Neural cell (in vitro differentiated cells): ENCODE measurements at regions not wholly inside any gene's neighbourhood (a gene's known extent, or its start where the extent isn't known, plus 50 kb on each side); places are given as distances from the start of the nearest gene placed in this dataset.

Source experiments
- EP300 ChIP-seq: fragments of 450-650 bp; conservative IDR thresholded peaks from 2 replicates; pipeline ENCODE4 v1.6.1; 2014; ENCODE audit warnings: antibody characterized with exemption, mild to moderate bottlenecking, moderate library complexity; ENCODE audit not compliant: poor library complexity, severe bottlenecking
- EZH2 ChIP-seq: fragments of 200-600, 300-800 bp; shearing (Covaris generic), sonication (generic); IDR thresholded peaks from 2 replicates; pipeline ENCODE4 v1.6.1; 2014; ENCODE audit warnings: antibody characterized with exemption, low read length, borderline replicate concordance, mild to moderate bottlenecking; ENCODE audit not compliant: insufficient read depth, poor library complexity, severe bottlenecking
- MXI1 ChIP-seq: fragments of 450-650 bp; conservative IDR thresholded peaks from 2 replicates; pipeline ENCODE4 v1.6.1; 2014; ENCODE audit warnings: antibody characterized with exemption, mild to moderate bottlenecking; ENCODE audit not compliant: poor library complexity, severe bottlenecking
- POLR2AphosphoS5 ChIP-seq: IDR thresholded peaks from 2 replicates; pipeline ENCODE4 v1.6.1; 2012
- RAD21 ChIP-seq: fragments of 450-650 bp; conservative IDR thresholded peaks from 2 replicates; pipeline ENCODE4 v1.6.1; 2014; ENCODE audit warnings: antibody characterized with exemption, mild to moderate bottlenecking, moderate library complexity
- SMC3 ChIP-seq: fragments of 450-650 bp; conservative IDR thresholded peaks from 2 replicates; pipeline ENCODE4 v1.6.1; 2014; ENCODE audit warnings: antibody characterized with exemption, mild to moderate bottlenecking, moderate library complexity; ENCODE audit not compliant: poor library complexity
- TAF1 ChIP-seq: IDR thresholded peaks from 2 replicates; pipeline ENCODE4 v1.6.1; 2012; ENCODE audit warnings: low read depth
- TF ChIP-seq, protein P1 (sequence below): fragments of 450-650 bp; IDR thresholded peaks from 2 replicates; pipeline ENCODE4 v1.5.1; 2014; ENCODE audit warnings: antibody characterized with exemption, mild to moderate bottlenecking, moderate library complexity; ENCODE audit not compliant: poor library complexity, severe bottlenecking
- TF ChIP-seq, protein P2 (sequence below): IDR thresholded peaks from 2 replicates; pipeline ENCODE4 v1.6.1; 2012; ENCODE audit warnings: borderline replicate concordance

DNA sequence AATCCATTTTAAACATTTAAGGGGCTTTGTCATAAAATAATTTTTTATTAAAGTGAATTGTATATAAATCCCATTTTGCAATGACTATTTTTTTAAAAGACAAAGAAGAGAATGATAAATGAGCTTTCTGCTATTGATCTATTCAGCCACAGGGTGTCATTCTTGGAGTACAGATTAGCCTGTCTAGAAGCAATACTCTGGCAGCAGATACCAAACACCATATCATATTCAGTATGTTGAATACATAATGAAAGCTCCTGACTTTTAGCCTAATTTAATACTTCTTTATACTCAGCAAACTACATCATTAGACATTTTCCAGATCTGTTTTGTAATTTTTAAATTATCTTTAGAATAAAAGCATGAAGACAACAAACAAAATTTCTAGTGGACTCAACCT is 496.3 kb downstream of the PDGFC start:
- TF ChIP-seq, protein P1, sequence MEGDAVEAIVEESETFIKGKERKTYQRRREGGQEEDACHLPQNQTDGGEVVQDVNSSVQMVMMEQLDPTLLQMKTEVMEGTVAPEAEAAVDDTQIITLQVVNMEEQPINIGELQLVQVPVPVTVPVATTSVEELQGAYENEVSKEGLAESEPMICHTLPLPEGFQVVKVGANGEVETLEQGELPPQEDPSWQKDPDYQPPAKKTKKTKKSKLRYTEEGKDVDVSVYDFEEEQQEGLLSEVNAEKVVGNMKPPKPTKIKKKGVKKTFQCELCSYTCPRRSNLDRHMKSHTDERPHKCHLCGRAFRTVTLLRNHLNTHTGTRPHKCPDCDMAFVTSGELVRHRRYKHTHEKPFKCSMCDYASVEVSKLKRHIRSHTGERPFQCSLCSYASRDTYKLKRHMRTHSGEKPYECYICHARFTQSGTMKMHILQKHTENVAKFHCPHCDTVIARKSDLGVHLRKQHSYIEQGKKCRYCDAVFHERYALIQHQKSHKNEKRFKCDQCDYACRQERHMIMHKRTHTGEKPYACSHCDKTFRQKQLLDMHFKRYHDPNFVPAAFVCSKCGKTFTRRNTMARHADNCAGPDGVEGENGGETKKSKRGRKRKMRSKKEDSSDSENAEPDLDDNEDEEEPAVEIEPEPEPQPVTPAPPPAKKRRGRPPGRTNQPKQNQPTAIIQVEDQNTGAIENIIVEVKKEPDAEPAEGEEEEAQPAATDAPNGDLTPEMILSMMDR: peak; percentile 78
- TF ChIP-seq EP300 (no peak), MXI1 (no peak), POLR2AphosphoS5 (no peak), EZH2 (no peak), TAF1 (no peak), SMC3 (peak; percentile 92), RAD21 (peak; percentile 90)
- TF ChIP-seq, protein P2, sequence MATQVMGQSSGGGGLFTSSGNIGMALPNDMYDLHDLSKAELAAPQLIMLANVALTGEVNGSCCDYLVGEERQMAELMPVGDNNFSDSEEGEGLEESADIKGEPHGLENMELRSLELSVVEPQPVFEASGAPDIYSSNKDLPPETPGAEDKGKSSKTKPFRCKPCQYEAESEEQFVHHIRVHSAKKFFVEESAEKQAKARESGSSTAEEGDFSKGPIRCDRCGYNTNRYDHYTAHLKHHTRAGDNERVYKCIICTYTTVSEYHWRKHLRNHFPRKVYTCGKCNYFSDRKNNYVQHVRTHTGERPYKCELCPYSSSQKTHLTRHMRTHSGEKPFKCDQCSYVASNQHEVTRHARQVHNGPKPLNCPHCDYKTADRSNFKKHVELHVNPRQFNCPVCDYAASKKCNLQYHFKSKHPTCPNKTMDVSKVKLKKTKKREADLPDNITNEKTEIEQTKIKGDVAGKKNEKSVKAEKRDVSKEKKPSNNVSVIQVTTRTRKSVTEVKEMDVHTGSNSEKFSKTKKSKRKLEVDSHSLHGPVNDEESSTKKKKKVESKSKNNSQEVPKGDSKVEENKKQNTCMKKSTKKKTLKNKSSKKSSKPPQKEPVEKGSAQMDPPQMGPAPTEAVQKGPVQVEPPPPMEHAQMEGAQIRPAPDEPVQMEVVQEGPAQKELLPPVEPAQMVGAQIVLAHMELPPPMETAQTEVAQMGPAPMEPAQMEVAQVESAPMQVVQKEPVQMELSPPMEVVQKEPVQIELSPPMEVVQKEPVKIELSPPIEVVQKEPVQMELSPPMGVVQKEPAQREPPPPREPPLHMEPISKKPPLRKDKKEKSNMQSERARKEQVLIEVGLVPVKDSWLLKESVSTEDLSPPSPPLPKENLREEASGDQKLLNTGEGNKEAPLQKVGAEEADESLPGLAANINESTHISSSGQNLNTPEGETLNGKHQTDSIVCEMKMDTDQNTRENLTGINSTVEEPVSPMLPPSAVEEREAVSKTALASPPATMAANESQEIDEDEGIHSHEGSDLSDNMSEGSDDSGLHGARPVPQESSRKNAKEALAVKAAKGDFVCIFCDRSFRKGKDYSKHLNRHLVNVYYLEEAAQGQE: no peak
